ENCODE measurements at regions not wholly inside any gene's neighbourhood (a gene's known extent, or its start where the extent isn't known, plus 50 kb on each side); places are given as distances from the start of the nearest gene placed in this dataset.

GRCh38 chr16:52184336-52184735 is 362.6 kb downstream of the TOX3 start:
- Histone ChIP-seq H3K4me1 (ENCODE audit: low read length) (no peaks in the 10 kb centered on the region), H3K4me3 (ENCODE audit: low read length) (no peak overlapping the region), H3K4me2 (ENCODE audit: low read length) (no peak overlapping the region), H3K36me3 (replicated peaks; ENCODE audit: low read depth, low read length) (no peaks in the 10 kb centered on the region), H3K79me2 (ENCODE audit: low read length) (no peaks in the 10 kb centered on the region), H4K20me1 (ENCODE audit: insufficient read depth, low read length) (no peaks in the 10 kb centered on the region), H3K27ac (ENCODE audit: low read length) (no peak overlapping the region), H3K27me3 (ENCODE audit: low read depth, low read length) (0 out of 2 replicates have a peak, but pooled peaks cover 4% of the 10 kb centered on the region), H3K9me3 (ENCODE audit: insufficient read depth, low read length) (no peaks in the 10 kb centered on the region), H2AFZ (ENCODE audit: low read depth, low read length) (no peak overlapping the region), H3K9ac (ENCODE audit: low read length) (no peak overlapping the region)
- no peak for TF ChIP-seq CTCF (IDR thresholded peaks at IDR 0.05; ENCODE audit: low read depth, low read length)
- no peak for TF ChIP-seq EZH2phosphoT487 (IDR thresholded peaks at IDR 0.05; ENCODE audit: low read depth)

- Histone ChIP-seq H3K4me1 (ENCODE audit: low read length) (no peaks in the 10 kb centered on the region), H3K79me2 (ENCODE audit: low read length) (no peaks in the 10 kb centered on the region), H3K27me3 (ENCODE audit: low read depth, low read length) (0 out of 2 replicates have a peak, but pooled peaks cover 4% of the 10 kb centered on the region), H3K27ac (ENCODE audit: low read length) (no peak overlapping the region), H2AFZ (ENCODE audit: low read depth, low read length) (no peak overlapping the region), H3K9ac (ENCODE audit: low read length) (no peak overlapping the region), H3K36me3 (replicated peaks; ENCODE audit: low read depth, low read length) (no peaks in the 10 kb centered on the region), H3K4me3 (ENCODE audit: low read length) (no peak overlapping the region), H3K9me3 (ENCODE audit: insufficient read depth, low read length) (no peaks in the 10 kb centered on the region), H3K4me2 (ENCODE audit: low read length) (no peak overlapping the region), H4K20me1 (ENCODE audit: insufficient read depth, low read length) (no peaks in the 10 kb centered on the region)
- TF ChIP-seq EZH2phosphoT487 (IDR thresholded peaks at IDR 0.05; ENCODE audit: low read depth) (no peak), CTCF (IDR thresholded peaks at IDR 0.05; ENCODE audit: low read depth, low read length) (no peak)
Observed at GRCh38 chr16:52182840-52183239, 364.1 kb downstream of the TOX3 start.

- no peaks in the 10 kb centered on the region for H3K9me3 ChIP-seq (ENCODE audit: insufficient read depth, low read length)
- no peak overlapping the region for H3K4me2 ChIP-seq (ENCODE audit: low read length)
- no peaks in the 10 kb centered on the region for H3K36me3 ChIP-seq (replicated peaks; ENCODE audit: low read depth, low read length)
- H3K79me2 ChIP-seq (ENCODE audit: low read length): no peaks in the 10 kb centered on the region
- H3K27ac ChIP-seq (ENCODE audit: low read length): no peak overlapping the region
- no peak overlapping the region for H3K4me3 ChIP-seq (ENCODE audit: low read length)
- H3K4me1 ChIP-seq (ENCODE audit: low read length): 0 out of 2 replicates have a peak, but pooled peaks cover 3% of the 10 kb centered on the region
- H4K20me1 ChIP-seq (ENCODE audit: insufficient read depth, low read length): no peaks in the 10 kb centered on the region
- TF ChIP-seq CTCF (IDR thresholded peaks at IDR 0.05; ENCODE audit: low read depth, low read length) (no peak), EZH2phosphoT487 (IDR thresholded peaks at IDR 0.05; ENCODE audit: low read depth) (no peak)
- no peak overlapping the region for H2AFZ ChIP-seq (ENCODE audit: low read depth, low read length)
- no peak overlapping the region for H3K9ac ChIP-seq (ENCODE audit: low read length)
- no peaks in the 10 kb centered on the region for H3K27me3 ChIP-seq (ENCODE audit: low read depth, low read length)
Observed at GRCh38 chr16:52174168-52174567, 372.8 kb downstream of the TOX3 start.

- no peak overlapping the region for H2AFZ ChIP-seq (ENCODE audit: low read depth, low read length)
- H3K4me2 ChIP-seq (ENCODE audit: low read length): no peak overlapping the region
- H3K36me3 ChIP-seq (replicated peaks; ENCODE audit: low read depth, low read length): no peaks in the 10 kb centered on the region
- peaks cover 13% of the 10 kb centered on the region for H3K4me1 ChIP-seq (ENCODE audit: low read length)
- H3K27ac ChIP-seq (ENCODE audit: low read length): no peak overlapping the region
- no peak overlapping the region for H3K4me3 ChIP-seq (ENCODE audit: low read length)
- H4K20me1 ChIP-seq (ENCODE audit: insufficient read depth, low read length): no peaks in the 10 kb centered on the region
- no peaks in the 10 kb centered on the region for H3K79me2 ChIP-seq (ENCODE audit: low read length)
- TF ChIP-seq EZH2phosphoT487 (IDR thresholded peaks at IDR 0.05; ENCODE audit: low read depth) (no peak), CTCF (IDR thresholded peaks at IDR 0.05; ENCODE audit: low read depth, low read length) (no peak)
- 0 out of 2 replicates have a peak, but pooled peaks cover 4% of the 10 kb centered on the region for H3K9me3 ChIP-seq (ENCODE audit: insufficient read depth, low read length)
- H3K9ac ChIP-seq (ENCODE audit: low read length): no peak overlapping the region
- no peaks in the 10 kb centered on the region for H3K27me3 ChIP-seq (ENCODE audit: low read depth, low read length)
Observed at GRCh38 chr16:52171481-52171880, 375.5 kb downstream of the TOX3 start.
